ENCODE measurements at regions not wholly inside any gene's neighbourhood (a gene's known extent, or its start where the extent isn't known, plus 50 kb on each side); places are given as distances from the start of the nearest gene placed in this dataset.

DNA sequence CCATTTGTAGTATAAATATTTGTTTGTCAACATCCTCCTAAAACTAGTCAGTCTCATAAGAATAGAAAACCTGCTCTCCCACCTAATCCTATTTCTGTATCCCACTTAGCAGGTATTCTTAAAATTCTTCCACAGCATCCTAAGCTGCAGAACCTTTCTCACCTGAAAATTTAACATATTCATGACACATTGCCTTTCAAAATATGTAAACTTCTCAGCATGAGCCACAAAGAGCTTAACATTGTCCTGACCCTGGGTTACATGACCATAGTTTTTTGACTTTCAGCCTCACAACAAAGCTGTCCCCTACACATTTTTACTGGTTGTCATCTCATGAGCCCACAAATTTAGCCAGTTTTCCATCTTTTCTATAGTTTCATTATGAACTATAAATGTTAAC is 712.1 kb downstream of the LTN1 start:
- TF ChIP-seq, protein P1, sequence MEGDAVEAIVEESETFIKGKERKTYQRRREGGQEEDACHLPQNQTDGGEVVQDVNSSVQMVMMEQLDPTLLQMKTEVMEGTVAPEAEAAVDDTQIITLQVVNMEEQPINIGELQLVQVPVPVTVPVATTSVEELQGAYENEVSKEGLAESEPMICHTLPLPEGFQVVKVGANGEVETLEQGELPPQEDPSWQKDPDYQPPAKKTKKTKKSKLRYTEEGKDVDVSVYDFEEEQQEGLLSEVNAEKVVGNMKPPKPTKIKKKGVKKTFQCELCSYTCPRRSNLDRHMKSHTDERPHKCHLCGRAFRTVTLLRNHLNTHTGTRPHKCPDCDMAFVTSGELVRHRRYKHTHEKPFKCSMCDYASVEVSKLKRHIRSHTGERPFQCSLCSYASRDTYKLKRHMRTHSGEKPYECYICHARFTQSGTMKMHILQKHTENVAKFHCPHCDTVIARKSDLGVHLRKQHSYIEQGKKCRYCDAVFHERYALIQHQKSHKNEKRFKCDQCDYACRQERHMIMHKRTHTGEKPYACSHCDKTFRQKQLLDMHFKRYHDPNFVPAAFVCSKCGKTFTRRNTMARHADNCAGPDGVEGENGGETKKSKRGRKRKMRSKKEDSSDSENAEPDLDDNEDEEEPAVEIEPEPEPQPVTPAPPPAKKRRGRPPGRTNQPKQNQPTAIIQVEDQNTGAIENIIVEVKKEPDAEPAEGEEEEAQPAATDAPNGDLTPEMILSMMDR (IDR thresholded peaks at IDR 0.05), result no peak
- no peak for TF ChIP-seq POLR2A (IDR thresholded peaks at IDR 0.05)
- TF ChIP-seq EP300 (IDR thresholded peaks at IDR 0.05), result no peak
